Transverse colon (tissue), 4 donors: ENCODE measurements at regions not wholly inside any gene's neighbourhood (a gene's known extent, or its start where the extent isn't known, plus 50 kb on each side); places are given as distances from the start of the nearest gene placed in this dataset.

Source experiments
- DNase-seq: peaks from one replicate; pipeline ENCODE4 v3.0.0-alpha.2; 2019
- H3K27ac ChIP-seq, 4 donors: fragments of 200-600 bp; sonication (generic); 2 replicates each; pipeline ENCODE4 v1.5.1; 2016 to 2018; ENCODE audit warnings: inconsistent platforms in 4 of 4
- H3K27me3 ChIP-seq: fragments of 200-600 bp; sonication (generic); 2 replicates; pipeline ENCODE4 v1.5.1; 2017; ENCODE audit warnings: inconsistent platforms
- H3K36me3 ChIP-seq, 4 donors: fragments of 200-600 bp; sonication (generic); 2 replicates each; pipeline ENCODE4 v1.5.1; 2017 to 2019; ENCODE audit warnings: inconsistent platforms in 4 of 4
- H3K4me1 ChIP-seq, 4 donors: fragments of 200-600 bp; sonication (generic); 2 replicates each; pipeline ENCODE4 v1.5.1; 2017 to 2020; ENCODE audit warnings: inconsistent platforms in 4 of 4
- H3K4me3 ChIP-seq, 4 donors: fragments of 200-600 bp; sonication (generic); 1 replicate in 1 of 4; 2 replicates in 3 of 4; pipeline versions ENCODE4 v1.5.1 to v1.6.1; 2017 to 2019; ENCODE audit warnings: inconsistent platforms in 4 of 4
- H3K9me3 ChIP-seq, 2 donors: fragments of 200-600 bp; sonication (generic); 2 replicates each; pipeline ENCODE4 v1.5.1; 2017 to 2019; ENCODE audit warnings: inconsistent platforms in 2 of 2
- EP300 ChIP-seq: sonication (generic); formaldehyde crosslinking; IDR thresholded peaks from one replicate; pipeline ENCODE4 v1.6.1; 2017; ENCODE audit warnings: antibody characterized with exemption, low read depth
- POLR2A ChIP-seq: fragments of 450-650 bp; IDR thresholded peaks from one replicate; pipeline ENCODE4 v1.6.1; 2016; ENCODE audit warnings: antibody characterized with exemption, mild to moderate bottlenecking, moderate library complexity
- POLR2AphosphoS5 ChIP-seq, 3 donors: sonication (generic); formaldehyde crosslinking; IDR thresholded peaks; one replicate each; pipeline ENCODE4 v1.6.1; 2016; ENCODE audit warnings: antibody characterized with exemption in 3 of 3
- WGBS, 2 donors: methylation state at CpG; one replicate each; pipeline ENCODE4 v1.1.5; 2018; ENCODE audit warnings: low coverage in 1 of 2; 5-methylcytosine and 5-hydroxymethylcytosine counted together
- in situ Hi-C, 4 donors: fragments of 200-750 bp; cut with MboI; loops; one replicate each; pipeline versions ENCODE4 v1.15.0 to v1.15.1; 2017; ENCODE audit warnings: low sequenced_read_pairs in 3 of 4, low pct_ligation_motif_present in 1 of 4, low pct_unique_long_range_greater_than_20kb in 1 of 4
- intact Hi-C: fragments of 100-400 bp; cut with DNase I; formaldehyde crosslinking; loops from one replicate; pipeline ENCODE4 v1.15.1; 2023; ENCODE audit warnings: low total_unique reads
- TF ChIP-seq, protein P1 (sequence below), 5 experiments: fragments of 200-600 bp in 3 of 5; fragments of 450-650 bp in 2 of 5; sonication (generic) in 3 of 5; IDR thresholded peaks; 1 replicate in 2 of 5; 2 replicates in 3 of 5; pipeline ENCODE4 v1.5.1; 2016 to 2017; ENCODE audit warnings: antibody characterized with exemption in 5 of 5, inconsistent platforms in 3 of 5, mild to moderate bottlenecking in 2 of 5, moderate library complexity in 1 of 5

DNA sequence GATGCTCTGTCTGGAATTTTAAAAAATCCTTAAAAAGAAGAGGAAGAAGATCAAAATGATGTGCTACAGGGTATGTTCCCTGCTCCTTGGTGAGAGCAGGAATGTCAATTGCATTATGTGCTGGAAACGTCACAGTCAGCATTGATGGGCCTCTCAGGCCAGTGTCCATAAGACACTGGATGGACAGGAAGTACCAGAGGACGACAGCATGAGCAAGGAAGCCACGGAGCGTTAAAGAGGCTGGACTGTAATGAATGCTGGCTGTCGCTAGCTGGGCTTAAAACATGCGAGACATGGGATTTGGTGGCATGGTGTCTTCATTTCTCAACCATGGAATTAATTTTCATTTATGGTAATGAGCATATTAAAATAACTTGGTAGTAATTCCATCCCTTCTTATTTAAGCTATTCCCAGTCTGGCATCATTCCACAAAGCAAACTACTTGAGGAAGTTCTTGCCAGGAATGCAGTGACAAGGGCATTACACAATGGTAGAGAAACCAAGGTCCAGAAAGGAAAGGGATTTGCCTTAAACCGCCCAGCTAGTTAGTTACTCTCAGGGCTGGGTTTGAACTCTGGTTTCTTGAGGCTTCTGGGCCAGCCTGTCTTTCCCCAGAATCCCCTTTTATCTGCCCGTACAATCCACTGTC is 166.6 kb upstream of the SOX4 start:
- H3K4me3 ChIP-seq, result no peak overlapping the region
- intact Hi-C loops, result no loop called here
- H3K9me3 ChIP-seq, result peaks cover 0 to 8% of the 10 kb centered on the region in 2 donors
- TF ChIP-seq POLR2AphosphoS5 (IDR thresholded peaks at IDR 0.05) (no peak), EP300 (no peak), POLR2A (no peak)
- TF ChIP-seq, protein P1, sequence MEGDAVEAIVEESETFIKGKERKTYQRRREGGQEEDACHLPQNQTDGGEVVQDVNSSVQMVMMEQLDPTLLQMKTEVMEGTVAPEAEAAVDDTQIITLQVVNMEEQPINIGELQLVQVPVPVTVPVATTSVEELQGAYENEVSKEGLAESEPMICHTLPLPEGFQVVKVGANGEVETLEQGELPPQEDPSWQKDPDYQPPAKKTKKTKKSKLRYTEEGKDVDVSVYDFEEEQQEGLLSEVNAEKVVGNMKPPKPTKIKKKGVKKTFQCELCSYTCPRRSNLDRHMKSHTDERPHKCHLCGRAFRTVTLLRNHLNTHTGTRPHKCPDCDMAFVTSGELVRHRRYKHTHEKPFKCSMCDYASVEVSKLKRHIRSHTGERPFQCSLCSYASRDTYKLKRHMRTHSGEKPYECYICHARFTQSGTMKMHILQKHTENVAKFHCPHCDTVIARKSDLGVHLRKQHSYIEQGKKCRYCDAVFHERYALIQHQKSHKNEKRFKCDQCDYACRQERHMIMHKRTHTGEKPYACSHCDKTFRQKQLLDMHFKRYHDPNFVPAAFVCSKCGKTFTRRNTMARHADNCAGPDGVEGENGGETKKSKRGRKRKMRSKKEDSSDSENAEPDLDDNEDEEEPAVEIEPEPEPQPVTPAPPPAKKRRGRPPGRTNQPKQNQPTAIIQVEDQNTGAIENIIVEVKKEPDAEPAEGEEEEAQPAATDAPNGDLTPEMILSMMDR (IDR thresholded peaks at IDR 0.05), result no peak
- no peak for DNase-seq
- WGBS, 2 donors, result 74 to 79% methylated on average over 8 of the region's 8 CpGs
- in situ Hi-C loops, result no loop called here
- no peaks in the 10 kb centered on the region for H3K4me1 ChIP-seq
- no peak overlapping the region for H3K27ac ChIP-seq
- no peaks in the 10 kb centered on the region for H3K27me3 ChIP-seq
- H3K36me3 ChIP-seq, result no peaks in the 10 kb centered on the region

DNA sequence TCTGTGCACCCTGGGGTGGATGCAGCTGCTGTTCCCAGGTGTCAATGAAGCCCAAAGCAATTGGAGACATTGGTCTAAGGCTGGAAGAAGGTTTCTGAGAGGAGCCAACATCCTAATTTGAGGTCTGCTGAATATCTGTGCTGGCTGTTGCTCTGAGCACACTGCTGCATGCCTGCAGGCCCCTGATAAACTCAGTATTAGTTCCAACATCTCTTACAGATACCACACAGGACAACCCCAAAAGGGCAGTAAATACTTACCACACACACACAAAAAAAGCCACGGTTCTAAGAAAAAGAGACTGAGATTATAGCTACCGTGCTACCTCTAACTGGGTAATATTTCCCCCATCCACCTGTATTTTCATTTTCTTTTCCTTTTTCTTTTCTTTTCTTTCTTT is 164.3 kb upstream of the SOX4 start:
- TF ChIP-seq POLR2AphosphoS5 (IDR thresholded peaks at IDR 0.05) (no peak), POLR2A (no peak)
- TF ChIP-seq, protein P1 (IDR thresholded peaks at IDR 0.05), result no peak
- H3K4me1 ChIP-seq, result no peaks in the 10 kb centered on the region
- in situ Hi-C loops, result no loop called here
- no peak overlapping the region for H3K27ac ChIP-seq
- 87% methylated on average over 2 of the region's 2 CpGs; no CpG with 5 or more reads in 1 of the 2 donors for WGBS, 2 donors
- no peak overlapping the region for H3K4me3 ChIP-seq
- no peak for DNase-seq
- H3K27me3 ChIP-seq, result no peaks in the 10 kb centered on the region
- no peaks in the 10 kb centered on the region for H3K36me3 ChIP-seq
- peaks cover 0 to 8% of the 10 kb centered on the region in 2 donors for H3K9me3 ChIP-seq
- intact Hi-C loops, result no loop called here

DNA sequence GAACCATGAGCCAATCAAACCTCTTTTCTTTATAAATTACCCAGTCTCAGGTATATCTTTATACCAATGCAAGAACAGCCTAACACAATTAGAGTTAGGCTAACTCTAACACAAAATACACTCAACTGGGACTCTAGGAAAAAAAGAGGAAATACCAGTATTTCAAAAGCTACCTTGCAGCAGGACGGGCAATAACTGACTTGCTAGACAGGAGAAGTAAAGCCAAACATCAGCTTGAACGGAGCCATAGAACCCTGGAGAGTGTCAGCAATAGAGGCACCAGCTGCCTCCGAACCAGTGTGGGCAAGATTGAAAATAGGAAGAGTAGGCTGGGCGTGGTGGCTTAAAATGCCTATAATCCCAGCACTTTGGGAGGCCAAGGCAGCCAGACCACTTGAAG is 162.0 kb upstream of the SOX4 start:
- Histone ChIP-seq H3K36me3 (no peaks in the 10 kb centered on the region), H3K27me3 (no peaks in the 10 kb centered on the region), H3K9me3 (peaks cover 0 to under 1% of the 10 kb centered on the region in 2 donors), H3K4me3 (no peak overlapping the region), H3K4me1 (no peaks in the 10 kb centered on the region), H3K27ac (no peak overlapping the region)
- DNase-seq, result no peak
- intact Hi-C loops, result no loop called here
- in situ Hi-C loops, result no loop called here
- TF ChIP-seq, protein P1 (IDR thresholded peaks at IDR 0.05), result no peak
- TF ChIP-seq POLR2AphosphoS5 (IDR thresholded peaks at IDR 0.05) (no peak), EP300 (no peak), POLR2A (no peak)
- 92% methylated on average over 4 of the region's 4 CpGs; no CpG with 5 or more reads in 1 of the 2 donors for WGBS, 2 donors

DNA sequence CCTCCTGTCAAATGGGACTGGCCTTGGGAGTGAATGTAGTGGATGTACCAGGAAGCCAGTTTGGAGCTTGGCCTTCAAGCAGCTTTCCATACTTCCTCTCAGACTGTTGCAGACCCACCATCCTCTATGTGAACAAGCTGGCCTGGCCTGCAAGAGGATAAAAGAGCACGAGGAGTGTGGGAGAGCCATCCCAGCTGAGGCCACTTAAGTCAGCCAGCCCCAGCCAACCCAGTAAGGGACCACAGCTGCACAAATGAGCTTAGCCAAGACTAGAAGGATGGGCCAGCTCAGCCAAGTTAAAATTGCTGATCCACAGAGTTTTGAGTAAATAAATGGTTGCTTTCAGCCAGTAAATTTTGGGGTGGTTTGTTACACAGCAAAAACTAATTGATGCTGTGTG is 156.9 kb upstream of the SOX4 start:
- Histone ChIP-seq H3K9me3 (no peaks in the 10 kb centered on the region), H3K27ac (no peak overlapping the region), H3K4me1 (no peaks in the 10 kb centered on the region), H3K27me3 (no peaks in the 10 kb centered on the region), H3K36me3 (no peaks in the 10 kb centered on the region), H3K4me3 (no peak overlapping the region)
- DNase-seq, result no peak
- WGBS, 2 donors, result 73% methylated on average over 1 of the region's 1 CpG; no CpG with 5 or more reads in 1 of the 2 donors
- TF ChIP-seq, protein P1 (IDR thresholded peaks at IDR 0.05), result no peak
- TF ChIP-seq POLR2AphosphoS5 (IDR thresholded peaks at IDR 0.05), result no peak
- TF ChIP-seq EP300, result no peak
- TF ChIP-seq POLR2A, result no peak
- in situ Hi-C loops (no loop called here), intact Hi-C loops (no loop called here)
